IPS-18a (cell line): ENCODE measurements at regions not wholly inside any gene's neighbourhood (a gene's known extent, or its start where the extent isn't known, plus 50 kb on each side); places are given as distances from the start of the nearest gene placed in this dataset.
A peak's percentile ranks its signal among the peaks of the same experiment; 100 is the strongest.

Experiments used
- H3K27ac ChIP-seq: one replicate; pipeline ENCODE4 v1.5.1; 2013; ENCODE audit warnings: low read length
- H3K27me3 ChIP-seq: one replicate; pipeline ENCODE4 v1.6.1; 2013; ENCODE audit warnings: mild to moderate bottlenecking, low read length; ENCODE audit not compliant: control insufficient read depth, insufficient read depth
- H3K36me3 ChIP-seq: one replicate; pipeline ENCODE4 v1.6.1; 2013; ENCODE audit warnings: low read depth, low read length; ENCODE audit not compliant: control insufficient read depth
- H3K4me1 ChIP-seq: one replicate; pipeline ENCODE4 v1.6.1; 2013; ENCODE audit warnings: low read depth, low read length; ENCODE audit not compliant: control insufficient read depth
- H3K4me3 ChIP-seq: one replicate; pipeline ENCODE4 v1.5.1; 2013; ENCODE audit warnings: low read length
- H3K9ac ChIP-seq: one replicate; pipeline ENCODE4 v1.6.1; 2013; ENCODE audit warnings: mild to moderate bottlenecking, low read length, moderate library complexity
- H3K9me3 ChIP-seq: one replicate; pipeline ENCODE4 v1.6.1; 2013; ENCODE audit warnings: low read depth, low read length; ENCODE audit not compliant: control insufficient read depth

DNA sequence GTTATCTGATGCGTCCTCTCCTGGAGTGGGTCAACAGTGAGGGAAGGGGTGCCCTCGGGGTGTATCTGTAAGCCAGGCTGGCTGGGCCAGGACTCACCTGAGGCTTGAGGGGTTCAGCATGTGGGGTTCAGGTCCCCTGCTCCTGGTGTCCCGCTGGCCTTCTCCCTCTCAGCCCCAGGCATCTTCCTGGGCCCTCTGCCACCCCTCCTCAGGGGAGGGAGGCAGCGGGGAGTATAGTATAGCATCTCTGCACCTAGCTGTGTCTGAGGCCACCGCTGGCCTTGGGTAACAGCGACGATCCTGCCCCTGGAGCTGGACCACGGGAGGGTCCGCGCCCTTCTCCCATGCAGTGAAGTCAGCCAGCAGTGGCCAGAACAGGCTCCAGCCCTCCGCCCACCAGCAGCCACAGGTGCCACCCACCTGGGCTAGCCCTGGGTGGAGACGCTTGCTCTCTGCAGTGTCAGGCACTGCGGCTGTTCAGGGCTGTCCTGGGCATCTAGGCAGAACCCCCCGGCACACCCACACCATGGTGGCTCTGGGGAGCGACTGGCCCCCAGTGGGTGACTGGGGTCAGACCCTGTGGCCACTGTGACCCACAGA lies 110.7 kb upstream of the NKX1-1 start:
- Histone ChIP-seq H3K27me3 (peaks cover 13% of the 10 kb centered on the region), H3K27ac (no peak overlapping the region), H3K9ac (no peak overlapping the region), H3K36me3 (no peaks in the 10 kb centered on the region), H3K9me3 (no peaks in the 10 kb centered on the region), H3K4me3 (no peak overlapping the region), H3K4me1 (no peaks in the 10 kb centered on the region)

DNA sequence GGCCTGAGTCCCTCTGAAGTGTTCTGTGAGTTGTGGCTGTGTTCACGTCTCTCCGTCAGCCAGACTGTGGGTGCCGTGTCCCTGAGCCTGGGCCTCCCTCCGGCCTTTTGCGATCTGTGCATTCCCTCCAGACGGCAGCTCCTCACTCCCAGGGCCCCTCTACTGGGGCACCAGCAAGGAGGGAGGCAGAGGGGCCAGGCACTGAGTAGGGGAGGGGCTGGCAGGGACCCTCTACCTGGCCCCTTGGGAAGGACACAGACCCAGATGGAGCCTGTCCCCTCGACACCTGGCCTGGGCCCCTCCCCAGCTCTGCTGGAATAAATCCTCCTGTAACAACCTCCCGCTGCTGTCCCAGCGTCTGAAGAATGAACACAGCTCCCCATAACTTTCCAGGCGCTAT lies 110.0 kb upstream of the NKX1-1 start:
- H3K4me3 ChIP-seq, result no peak overlapping the region
- H3K9me3 ChIP-seq, result no peaks in the 10 kb centered on the region
- H3K9ac ChIP-seq, result no peak overlapping the region
- H3K27ac ChIP-seq, result no peak overlapping the region
- H3K27me3 ChIP-seq, result peaks cover 6% of the 10 kb centered on the region
- no peaks in the 10 kb centered on the region for H3K36me3 ChIP-seq
- no peaks in the 10 kb centered on the region for H3K4me1 ChIP-seq

- no peaks in the 10 kb centered on the region for H3K9me3 ChIP-seq
- no peak overlapping the region for H3K27ac ChIP-seq
- H3K27me3 ChIP-seq, result peaks cover 4% of the 10 kb centered on the region
- H3K36me3 ChIP-seq, result no peaks in the 10 kb centered on the region
- H3K9ac ChIP-seq, result no peak overlapping the region
- H3K4me1 ChIP-seq, result no peaks in the 10 kb centered on the region
- no peak overlapping the region for H3K4me3 ChIP-seq
Measured at GRCh38 chr4:1515763-1516162, 109.5 kb upstream of the NKX1-1 start.

DNA sequence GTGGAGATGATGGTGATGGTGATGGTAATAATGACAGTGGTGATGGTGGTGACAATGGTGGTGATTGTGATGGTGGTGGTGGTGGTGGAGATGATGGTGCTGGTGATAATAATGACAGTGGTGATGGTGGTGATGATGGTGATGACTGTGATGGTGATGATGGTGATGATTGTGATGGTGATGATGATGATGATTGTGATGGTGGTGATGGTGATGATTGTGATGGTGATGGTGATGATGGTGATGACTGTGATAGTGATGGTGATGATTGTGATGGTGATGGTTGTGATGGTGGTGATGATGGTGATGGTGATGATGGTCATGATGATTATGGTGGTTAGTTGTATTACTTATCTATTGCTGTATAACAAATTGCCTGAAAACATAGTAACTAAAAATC lies 108.9 kb upstream of the NKX1-1 start:
- peaks cover 4% of the 10 kb centered on the region for H3K27me3 ChIP-seq

DNA sequence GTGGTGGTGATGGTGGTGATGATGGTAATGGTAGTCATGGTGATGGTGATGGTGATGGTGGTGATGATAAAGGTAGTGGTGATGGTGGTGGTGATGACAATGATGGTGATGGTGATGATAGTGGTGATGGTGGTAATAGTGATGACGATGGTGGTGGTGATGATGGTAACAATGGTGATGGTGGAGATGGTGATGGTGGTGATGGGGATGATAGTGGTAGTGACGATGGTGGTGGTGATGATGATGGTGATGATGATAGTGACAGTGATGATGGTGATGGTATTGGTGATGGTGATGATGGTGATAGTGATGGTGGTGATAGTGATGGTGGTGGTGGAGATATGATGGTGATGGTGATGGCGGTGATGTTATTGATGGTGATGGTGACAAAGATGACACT lies 108.4 kb upstream of the NKX1-1 start:
- Histone ChIP-seq H3K9ac (no peak overlapping the region), H3K27me3 (peaks cover 4% of the 10 kb centered on the region), H3K27ac (no peak overlapping the region), H3K36me3 (no peaks in the 10 kb centered on the region), H3K9me3 (no peaks in the 10 kb centered on the region), H3K4me3 (no peak overlapping the region), H3K4me1 (no peaks in the 10 kb centered on the region)

More for the DNA sequence above, 108.9 kb upstream of the NKX1-1 start:
- Histone ChIP-seq H3K36me3 (no peaks in the 10 kb centered on the region), H3K9me3 (no peaks in the 10 kb centered on the region), H3K27ac (no peak overlapping the region), H3K4me3 (no peak overlapping the region), H3K4me1 (no peaks in the 10 kb centered on the region), H3K9ac (no peak overlapping the region)

GRCh38 chr4:1513936-1514483 lies 107.8 kb upstream of the NKX1-1 start:
- peaks cover 4% of the 10 kb centered on the region for H3K27me3 ChIP-seq
- H3K9ac ChIP-seq, result no peak overlapping the region
- H3K4me1 ChIP-seq, result no peaks in the 10 kb centered on the region
- no peak overlapping the region for H3K4me3 ChIP-seq
- H3K27ac ChIP-seq, result no peak overlapping the region
- no peaks in the 10 kb centered on the region for H3K9me3 ChIP-seq
- H3K36me3 ChIP-seq, result no peaks in the 10 kb centered on the region

DNA sequence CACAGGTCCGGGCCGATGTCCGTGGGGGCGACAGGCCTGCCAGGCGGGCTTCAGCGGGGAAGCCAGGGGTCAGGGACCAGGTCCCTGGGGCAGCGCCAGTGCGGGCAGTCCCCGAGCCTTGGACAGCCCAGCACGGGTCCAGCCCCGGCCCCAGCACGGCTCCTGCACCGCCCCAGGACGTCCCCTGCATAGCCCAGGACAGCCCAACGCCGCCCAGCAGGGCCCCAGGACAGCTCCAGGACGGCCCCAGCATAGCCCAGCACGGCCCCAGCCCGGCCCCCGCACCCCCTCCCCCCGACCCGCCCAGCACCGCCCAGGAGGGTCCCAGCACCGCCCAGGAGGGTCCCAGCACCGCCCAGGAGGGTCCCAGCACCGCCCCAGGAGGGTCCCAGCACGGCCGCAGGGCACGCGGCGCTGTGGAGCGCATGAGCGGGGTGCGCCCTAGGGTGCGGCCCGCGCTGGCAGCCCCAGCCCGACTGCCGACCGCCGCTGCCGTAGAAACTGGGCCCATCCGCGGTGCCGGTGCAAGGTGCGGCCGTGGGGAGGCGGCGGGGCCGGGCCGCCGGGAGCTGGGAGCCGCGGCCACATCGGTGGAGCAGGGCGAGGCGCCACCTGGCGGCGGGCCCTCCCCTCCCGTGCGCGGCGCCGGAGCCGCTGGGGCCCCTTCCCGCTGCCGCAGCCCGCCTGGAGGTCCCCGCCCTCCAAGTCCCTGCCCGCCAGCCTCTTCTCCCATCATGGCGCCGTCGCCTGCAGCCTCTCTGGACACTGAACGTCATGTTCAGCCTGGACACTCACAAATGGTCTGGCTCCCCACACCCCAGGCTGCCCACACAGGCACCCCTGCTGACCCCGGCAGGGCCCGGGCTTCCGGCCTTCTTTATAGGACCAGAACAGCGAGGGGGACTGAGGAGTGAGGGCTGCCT lies 106.8 kb upstream of the NKX1-1 start:
- Histone ChIP-seq H3K4me3 (peak overlapping the region; percentile 6), H3K36me3 (no peaks in the 10 kb centered on the region), H3K27me3 (peaks cover 4% of the 10 kb centered on the region), H3K27ac (no peak overlapping the region), H3K9ac (no peak overlapping the region), H3K4me1 (no peaks in the 10 kb centered on the region), H3K9me3 (no peaks in the 10 kb centered on the region)

- Histone ChIP-seq H3K27me3 (peaks cover 4% of the 10 kb centered on the region), H3K36me3 (no peaks in the 10 kb centered on the region), H3K9ac (no peak overlapping the region), H3K9me3 (no peaks in the 10 kb centered on the region), H3K4me3 (no peak overlapping the region), H3K4me1 (no peaks in the 10 kb centered on the region), H3K27ac (no peak overlapping the region)
Measured at GRCh38 chr4:1512051-1512737, 106.0 kb upstream of the NKX1-1 start.

GRCh38 chr4:1511441-1512041 lies 105.3 kb upstream of the NKX1-1 start:
- Histone ChIP-seq H3K27me3 (peaks cover 4% of the 10 kb centered on the region), H3K27ac (no peak overlapping the region), H3K9me3 (no peaks in the 10 kb centered on the region), H3K4me3 (no peak overlapping the region), H3K36me3 (no peaks in the 10 kb centered on the region), H3K9ac (no peak overlapping the region), H3K4me1 (no peaks in the 10 kb centered on the region)

DNA sequence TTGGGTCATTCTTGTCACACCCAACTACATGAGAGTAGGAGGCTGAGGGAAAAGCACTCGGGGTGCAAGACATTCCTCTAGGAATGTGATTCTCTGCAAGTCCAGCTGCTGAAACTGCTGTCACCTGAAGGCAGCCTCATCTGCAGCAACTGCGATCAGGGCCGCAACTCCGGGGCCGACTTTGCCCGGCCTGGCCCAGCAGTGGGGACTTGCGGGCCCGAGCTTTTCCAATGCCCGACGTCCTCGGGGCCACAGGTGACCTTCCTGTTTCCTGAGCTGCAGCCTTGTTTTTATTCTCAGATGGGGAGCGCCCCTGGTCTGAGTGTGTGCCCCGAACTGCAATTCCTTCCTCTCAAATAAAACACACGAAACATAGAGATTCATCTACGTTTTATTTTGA lies 104.7 kb upstream of the NKX1-1 start:
- no peak overlapping the region for H3K9ac ChIP-seq
- peaks cover 4% of the 10 kb centered on the region for H3K27me3 ChIP-seq
- no peak overlapping the region for H3K4me3 ChIP-seq
- no peaks in the 10 kb centered on the region for H3K9me3 ChIP-seq
- H3K27ac ChIP-seq, result no peak overlapping the region
- no peaks in the 10 kb centered on the region for H3K36me3 ChIP-seq
- no peaks in the 10 kb centered on the region for H3K4me1 ChIP-seq

GRCh38 chr4:1509366-1509765 lies 103.1 kb upstream of the NKX1-1 start:
- Histone ChIP-seq H3K27me3 (peaks cover 4% of the 10 kb centered on the region), H3K9ac (no peak overlapping the region), H3K27ac (no peak overlapping the region), H3K9me3 (no peaks in the 10 kb centered on the region), H3K4me1 (no peaks in the 10 kb centered on the region), H3K36me3 (no peaks in the 10 kb centered on the region), H3K4me3 (no peak overlapping the region)
